ENCODE measurements at regions not wholly inside any gene's neighbourhood (a gene's known extent, or its start where the extent isn't known, plus 50 kb on each side); places are given as distances from the start of the nearest gene placed in this dataset.

GRCh38 chr12:127448906-127449305, 818.1 kb upstream of the TMEM132C start:
- ChIA-PET CTCF (no interaction called here), POLR2A (ENCODE audit: low non-redundant PET) (no interaction called here)
- no peak for TF ChIP-seq CTCF (conservative IDR thresholded peaks at IDR 0.05; ENCODE audit: low read depth)
- no peak for DNase-seq (ENCODE audit: low spot score)
- H3K27ac ChIP-seq, result no peak overlapping the region

- CTCF ChIA-PET, result interaction anchor here (0.6 kb wide), 1 partner anchor 182 kb away, joined by 5 read pairs; no protein-coding TSS in a partner anchor
- no peak overlapping the region for H3K27ac ChIP-seq
- TF ChIP-seq CTCF (conservative IDR thresholded peaks at IDR 0.05; ENCODE audit: low read depth), result no peak
- POLR2A ChIA-PET (ENCODE audit: low non-redundant PET), result no interaction called here
- DNase-seq (ENCODE audit: low spot score), result no peak
Measured at GRCh38 chr12:127450826-127451225, 816.1 kb upstream of the TMEM132C start.

- DNase-seq (ENCODE audit: low spot score), result no peak
- no peak overlapping the region for H3K27ac ChIP-seq
- CTCF ChIA-PET, result no interaction called here
- TF ChIP-seq CTCF (conservative IDR thresholded peaks at IDR 0.05; ENCODE audit: low read depth), result no peak
- POLR2A ChIA-PET (ENCODE audit: low non-redundant PET), result no interaction called here
Measured at GRCh38 chr12:127455347-127456265, 811.4 kb upstream of the TMEM132C start.

GRCh38 chr12:127457726-127458125, 809.2 kb upstream of the TMEM132C start:
- no peak for DNase-seq (ENCODE audit: low spot score)
- ChIA-PET CTCF (interaction anchor here (0.6 to 0.7 kb wide), 2 partner anchors 12 to 1756 kb away, joined by 3 to 4 read pairs; no protein-coding TSS in a partner anchor), POLR2A (ENCODE audit: low non-redundant PET) (no interaction called here)
- no peak for TF ChIP-seq CTCF (conservative IDR thresholded peaks at IDR 0.05; ENCODE audit: low read depth)
- H3K27ac ChIP-seq, result no peak overlapping the region

GRCh38 chr12:127459166-127459565, 807.8 kb upstream of the TMEM132C start:
- H3K27ac ChIP-seq, result no peak overlapping the region
- POLR2A ChIA-PET (ENCODE audit: low non-redundant PET), result no interaction called here
- DNase-seq (ENCODE audit: low spot score), result no peak
- CTCF ChIA-PET, result no interaction called here
- TF ChIP-seq CTCF (conservative IDR thresholded peaks at IDR 0.05; ENCODE audit: low read depth), result no peak

- TF ChIP-seq CTCF (conservative IDR thresholded peaks at IDR 0.05; ENCODE audit: low read depth), result no peak
- no peak for DNase-seq (ENCODE audit: low spot score)
- CTCF ChIA-PET, result no interaction called here
- POLR2A ChIA-PET (ENCODE audit: low non-redundant PET), result no interaction called here
- no peak overlapping the region for H3K27ac ChIP-seq
Measured at GRCh38 chr12:127459687-127460086, 807.3 kb upstream of the TMEM132C start.

Measured in RWPE1 (cell line).